Common myeloid progenitor, CD34-positive (primary cell): ENCODE measurements at regions not wholly inside any gene's neighbourhood (a gene's known extent, or its start where the extent isn't known, plus 50 kb on each side); places are given as distances from the start of the nearest gene placed in this dataset.

Source experiments
- CTCF ChIA-PET: fragments of 350-600 bp; sonication (Branson Sonifier 250); formaldehyde crosslinking; loops from one replicate; lab custom pipeline; 2021; ENCODE audit warnings: antibody characterized with exemption; lab: Charles Lee
- POLR2A ChIA-PET: fragments of 350-600 bp; sonication (Branson Sonifier 250); formaldehyde crosslinking; loops from one replicate; lab custom pipeline; 2021; ENCODE audit warnings: antibody characterized with exemption; lab: Charles Lee
- DNase-seq, 3 donors: peaks; one replicate each; pipeline versions ENCODE4 v3.0.0 to v3.0.0-alpha.2; 2013
- H3K27ac ChIP-seq, 2 experiments: 1 replicate in 1 of 2; 2 replicates in 1 of 2; pipeline ENCODE4 v1.7.0; 2013; ENCODE audit warnings: inconsistent platforms in 2 of 2, low read length in 2 of 2, mild to moderate bottlenecking in 2 of 2, low read depth in 1 of 2, moderate library complexity in 1 of 2; ENCODE audit not compliant: severe bottlenecking in 2 of 2, insufficient read depth in 1 of 2, poor library complexity in 1 of 2
- H3K27me3 ChIP-seq, 5 experiments: replicated peaks in 2 of 5; 1 replicate in 3 of 5; 2 replicates in 2 of 5; pipeline versions ENCODE4 v1.6.1 to v1.7.0; 2013; ENCODE audit warnings: low read length in 4 of 5, mild to moderate bottlenecking in 2 of 5, moderate library complexity in 2 of 5, inconsistent platforms in 1 of 5; ENCODE audit not compliant: insufficient read depth in 5 of 5, control insufficient read depth in 4 of 5
- H3K36me3 ChIP-seq, 4 experiments: 1 replicate in 2 of 4; 2 replicates in 2 of 4; pipeline versions ENCODE4 v1.6.1 to v1.7.0; 2013; ENCODE audit warnings: low read length in 3 of 4, control low read depth in 1 of 4, mild to moderate bottlenecking in 1 of 4; ENCODE audit not compliant: control insufficient read depth in 4 of 4, insufficient read depth in 4 of 4
- H3K4me1 ChIP-seq, 4 experiments: 1 replicate in 3 of 4; 2 replicates in 1 of 4; pipeline versions ENCODE4 v1.6.1 to v1.7.1; 2013; ENCODE audit warnings: low read length in 3 of 4, mild to moderate bottlenecking in 3 of 4, control low read depth in 1 of 4, inconsistent platforms in 1 of 4, moderate library complexity in 1 of 4; ENCODE audit not compliant: control insufficient read depth in 4 of 4, insufficient read depth in 4 of 4; ENCODE audit errors: control extremely low read depth in 1 of 4
- H3K4me3 ChIP-seq, 7 experiments: 1 replicate in 4 of 7; 2 replicates in 3 of 7; pipeline versions ENCODE4 v1.5.1 to v1.7.0; 2013; ENCODE audit warnings: mild to moderate bottlenecking in 7 of 7, low read length in 6 of 7, moderate library complexity in 6 of 7, inconsistent platforms in 2 of 7, low read depth in 2 of 7, control low read depth in 1 of 7; ENCODE audit not compliant: insufficient read depth in 4 of 7, control insufficient read depth in 1 of 7; ENCODE audit errors: extremely low read depth in 1 of 7
- H3K9me3 ChIP-seq, 5 experiments: 1 replicate in 4 of 5; 2 replicates in 1 of 5; pipeline versions ENCODE4 v1.6.1 to v1.7.1; 2013; ENCODE audit warnings: low read length in 4 of 5, mild to moderate bottlenecking in 2 of 5, inconsistent platforms in 1 of 5, low read depth in 1 of 5, moderate library complexity in 1 of 5; ENCODE audit not compliant: control insufficient read depth in 4 of 5, insufficient read depth in 2 of 5; ENCODE audit errors: control extremely low read depth in 1 of 5
- WGBS: methylation state at CpG from one replicate; pipeline ENCODE4 v1.1.5; 2013; ENCODE audit not compliant: insufficient coverage; 5-methylcytosine and 5-hydroxymethylcytosine counted together

- ChIA-PET POLR2A (no interaction called here), CTCF (no interaction called here)
- no peak for DNase-seq
- no peaks in the 10 kb centered on the region for H3K9me3 ChIP-seq
- WGBS = 81% methylated on average over 4 of the region's 4 CpGs
- H3K36me3 ChIP-seq = no peaks in the 10 kb centered on the region
- no peak overlapping the region for H3K4me3 ChIP-seq
- H3K4me1 ChIP-seq = no peaks in the 10 kb centered on the region
- H3K27me3 ChIP-seq = no peaks in the 10 kb centered on the region
- no peak overlapping the region for H3K27ac ChIP-seq
Observed at GRCh38 chr9:120018037-120018436, 561.9 kb downstream of the CDK5RAP2 start.

DNA sequence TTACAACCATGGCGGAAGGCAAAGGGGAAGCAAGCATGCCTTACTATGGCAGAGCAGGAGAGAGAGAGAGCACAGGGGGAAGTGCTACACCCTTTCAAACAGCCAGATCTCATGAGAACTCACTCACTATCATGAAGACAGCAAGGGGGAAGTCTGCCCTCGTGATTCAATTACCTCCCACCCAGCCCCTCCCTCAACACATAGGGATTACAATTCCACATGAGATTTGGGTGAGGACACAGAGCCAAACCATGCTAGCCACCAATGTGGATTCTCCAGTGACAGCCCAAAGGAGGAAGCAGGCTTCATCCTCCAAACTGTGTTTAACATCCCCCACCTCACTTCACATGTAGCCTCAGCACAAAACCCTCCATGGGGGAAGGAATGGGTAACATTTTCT, 563.7 kb downstream of the CDK5RAP2 start:
- ChIA-PET POLR2A (no interaction called here), CTCF (no interaction called here)
- no peaks in the 10 kb centered on the region for H3K9me3 ChIP-seq
- DNase-seq = no peak
- no peaks in the 10 kb centered on the region for H3K36me3 ChIP-seq
- no peak overlapping the region for H3K4me3 ChIP-seq
- H3K4me1 ChIP-seq = no peaks in the 10 kb centered on the region
- H3K27me3 ChIP-seq = no peaks in the 10 kb centered on the region
- 14% methylated on average over 1 of the region's 2 CpGs for WGBS
- no peak overlapping the region for H3K27ac ChIP-seq

DNA sequence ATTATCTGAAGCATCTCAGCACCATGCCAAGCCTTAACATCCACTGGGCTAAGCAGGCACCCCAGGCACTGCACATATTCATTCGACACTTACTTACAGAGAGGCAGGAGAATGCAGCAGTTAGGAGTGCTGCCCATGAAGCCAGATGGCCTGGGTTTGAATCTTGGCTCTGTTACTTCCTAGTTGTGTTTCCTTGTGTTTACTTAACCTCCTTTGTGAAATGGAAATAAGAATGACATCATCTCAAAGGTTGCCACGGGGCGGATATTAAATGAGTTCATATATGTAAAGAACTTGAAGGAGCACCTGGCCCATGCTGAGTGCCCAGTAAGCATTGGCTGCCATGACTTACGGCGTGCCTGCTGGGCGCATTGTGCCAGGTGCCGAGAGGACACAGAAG, 565.2 kb downstream of the CDK5RAP2 start:
- Histone ChIP-seq H3K27me3 (no peaks in the 10 kb centered on the region), H3K27ac (no peak overlapping the region), H3K4me3 (no peak overlapping the region), H3K9me3 (no peaks in the 10 kb centered on the region), H3K4me1 (no peaks in the 10 kb centered on the region), H3K36me3 (no peaks in the 10 kb centered on the region)
- ChIA-PET CTCF (no interaction called here), POLR2A (no interaction called here)
- 91% methylated on average over 7 of the region's 7 CpGs for WGBS
- no peak for DNase-seq

DNA sequence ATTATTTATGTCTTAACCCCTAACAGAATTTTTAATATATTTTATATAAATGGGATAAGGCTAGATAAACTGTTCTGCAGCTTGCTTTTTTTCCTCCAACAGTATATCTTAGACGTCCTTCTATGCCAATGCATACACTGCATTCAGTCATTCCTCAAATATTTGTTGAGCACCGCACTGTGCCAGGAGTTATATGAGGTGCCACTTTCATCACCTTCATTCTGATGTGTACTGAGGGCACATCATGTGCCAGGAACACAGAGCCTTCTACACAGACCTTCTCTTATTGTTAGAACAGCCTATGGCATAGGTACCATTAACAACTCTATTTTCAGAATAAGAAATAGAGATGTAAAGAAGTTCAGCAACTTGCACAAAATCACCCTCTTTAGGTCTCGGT, 570.1 kb downstream of the CDK5RAP2 start:
- Histone ChIP-seq H3K4me1 (no peaks in the 10 kb centered on the region), H3K27ac (no peak overlapping the region), H3K9me3 (no peaks in the 10 kb centered on the region), H3K36me3 (no peaks in the 10 kb centered on the region), H3K4me3 (no peak overlapping the region), H3K27me3 (peaks cover 0 to 2% (median 0%) of the 10 kb centered on the region in 5 experiments)
- 86% methylated on average over 2 of the region's 3 CpGs for WGBS
- ChIA-PET CTCF (no interaction called here), POLR2A (no interaction called here)
- no peak for DNase-seq

- Histone ChIP-seq H3K36me3 (no peaks in the 10 kb centered on the region), H3K27me3 (peaks cover 0 to 4% (median 0%) of the 10 kb centered on the region in 5 experiments), H3K9me3 (no peaks in the 10 kb centered on the region), H3K4me3 (no peak overlapping the region), H3K4me1 (no peaks in the 10 kb centered on the region), H3K27ac (no peak overlapping the region)
- 76% methylated on average over 7 of the region's 7 CpGs for WGBS
- no peak for DNase-seq
- CTCF ChIA-PET = no interaction called here
- POLR2A ChIA-PET = no interaction called here
Observed at GRCh38 chr9:120001536-120001935, 578.4 kb downstream of the CDK5RAP2 start.

- no peaks in the 10 kb centered on the region for H3K36me3 ChIP-seq
- DNase-seq = no peak
- no CpG with 5 or more reads among the region's 2 CpGs for WGBS
- H3K9me3 ChIP-seq = no peaks in the 10 kb centered on the region
- CTCF ChIA-PET = no interaction called here
- no peaks in the 10 kb centered on the region for H3K4me1 ChIP-seq
- POLR2A ChIA-PET = interaction anchor here (0.7 kb wide), 1 partner anchor 366 kb away, joined by 3 read pairs; no protein-coding TSS in a partner anchor
- peaks cover 0 to 4% (median 0%) of the 10 kb centered on the region in 5 experiments for H3K27me3 ChIP-seq
- H3K4me3 ChIP-seq = no peak overlapping the region
- H3K27ac ChIP-seq = no peak overlapping the region
Observed at GRCh38 chr9:119998614-119999013, 581.4 kb downstream of the CDK5RAP2 start.

DNA sequence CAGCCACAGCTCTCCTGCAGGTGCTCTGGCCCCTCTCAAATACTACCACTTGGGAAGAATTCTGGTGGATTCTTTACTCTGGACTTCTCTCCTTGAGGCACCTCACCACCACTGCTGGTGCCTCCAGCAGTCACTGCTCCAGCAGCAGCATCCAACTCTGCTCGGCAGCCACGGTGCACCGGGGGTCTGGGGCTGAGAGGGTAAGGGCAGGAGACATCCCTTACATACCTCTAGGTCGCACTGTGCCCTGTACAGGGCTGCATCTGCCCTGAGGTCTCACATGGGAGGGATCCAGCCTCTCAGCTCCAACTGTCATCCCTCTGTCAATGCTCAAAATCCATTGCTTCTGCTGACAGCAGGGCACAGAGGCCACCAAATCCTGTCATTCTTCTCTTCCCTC, 588.2 kb downstream of the CDK5RAP2 start:
- H3K4me3 ChIP-seq = no peak overlapping the region
- H3K27me3 ChIP-seq = peaks cover 0 to 6% (median under 1%) of the 10 kb centered on the region in 5 experiments
- POLR2A ChIA-PET = no interaction called here
- CTCF ChIA-PET = no interaction called here
- no peak for DNase-seq
- no peaks in the 10 kb centered on the region for H3K4me1 ChIP-seq
- no peaks in the 10 kb centered on the region for H3K9me3 ChIP-seq
- H3K36me3 ChIP-seq = no peaks in the 10 kb centered on the region
- WGBS = 87% methylated on average over 4 of the region's 4 CpGs
- H3K27ac ChIP-seq = no peak overlapping the region
